ENCODE measurements at regions not wholly inside any gene's neighbourhood (a gene's known extent, or its start where the extent isn't known, plus 50 kb on each side); places are given as distances from the start of the nearest gene placed in this dataset.

DNA sequence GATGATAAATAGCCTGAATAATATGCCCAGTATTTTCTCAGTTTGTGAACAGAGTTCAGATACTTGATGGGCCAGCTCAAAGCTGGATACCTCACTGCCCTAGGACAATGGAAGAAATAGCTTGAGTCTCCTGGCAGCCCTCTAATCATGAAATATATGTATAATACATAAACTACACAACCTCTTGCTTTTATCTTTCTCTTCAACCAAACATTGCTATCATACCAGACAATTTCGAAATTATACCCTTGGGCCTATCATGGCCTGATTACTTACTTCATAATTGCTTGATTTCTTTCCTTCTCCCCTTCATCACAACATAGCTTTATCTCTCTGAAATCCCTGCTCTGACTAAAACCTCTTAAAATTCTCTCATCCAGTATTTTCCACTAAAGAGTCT lies 1144.9 kb upstream of the C9orf72 start:
- H3K56ac ChIP-seq (ENCODE audit: insufficient read length, low read depth, low read length): no peak overlapping the region
- H4K8ac ChIP-seq (replicated peaks; ENCODE audit: insufficient read length, low read depth, low read length): no peak overlapping the region
- no peaks in the 10 kb centered on the region for H3K27me3 ChIP-seq (ENCODE audit: insufficient read depth, low read length)
- H2BK12ac ChIP-seq (ENCODE audit: insufficient read length, low read depth, low read length): no peak overlapping the region
- no peak overlapping the region for H2BK120ac ChIP-seq (ENCODE audit: low read depth, low read length, poor library complexity, severe bottlenecking)
- H2AK5ac ChIP-seq (ENCODE audit: insufficient read length, low read length): no peak overlapping the region
- no peak overlapping the region for H2BK15ac ChIP-seq (ENCODE audit: low read depth, low read length)
- no peak overlapping the region for H3K18ac ChIP-seq (ENCODE audit: insufficient read length, low read depth, low read length)
- no peak overlapping the region for H3K9ac ChIP-seq (ENCODE audit: extremely low read depth, insufficient read length, low read length)
- no peak overlapping the region for H3K4me3 Mint-ChIP-seq
- H3K14ac ChIP-seq (ENCODE audit: insufficient read depth, low read length): no peak overlapping the region
- no peak overlapping the region for H3K27ac Mint-ChIP-seq
- H3T11ph ChIP-seq (ENCODE audit: low read length): no peak overlapping the region
- H4K20me1 ChIP-seq (ENCODE audit: control insufficient read depth, insufficient read depth, insufficient read length): no peaks in the 10 kb centered on the region
- no peaks in the 10 kb centered on the region for H3K9me3 Mint-ChIP-seq
- no peak overlapping the region for H2BK20ac ChIP-seq (ENCODE audit: low read depth, low read length, poor library complexity, severe bottlenecking)
- H3K79me2 ChIP-seq (ENCODE audit: insufficient read depth, low read length): no peaks in the 10 kb centered on the region
- H3K23me2 ChIP-seq (ENCODE audit: insufficient read length, low read depth, low read length, poor library complexity, severe bottlenecking): no peaks in the 10 kb centered on the region
- TF ChIP-seq, protein P1, sequence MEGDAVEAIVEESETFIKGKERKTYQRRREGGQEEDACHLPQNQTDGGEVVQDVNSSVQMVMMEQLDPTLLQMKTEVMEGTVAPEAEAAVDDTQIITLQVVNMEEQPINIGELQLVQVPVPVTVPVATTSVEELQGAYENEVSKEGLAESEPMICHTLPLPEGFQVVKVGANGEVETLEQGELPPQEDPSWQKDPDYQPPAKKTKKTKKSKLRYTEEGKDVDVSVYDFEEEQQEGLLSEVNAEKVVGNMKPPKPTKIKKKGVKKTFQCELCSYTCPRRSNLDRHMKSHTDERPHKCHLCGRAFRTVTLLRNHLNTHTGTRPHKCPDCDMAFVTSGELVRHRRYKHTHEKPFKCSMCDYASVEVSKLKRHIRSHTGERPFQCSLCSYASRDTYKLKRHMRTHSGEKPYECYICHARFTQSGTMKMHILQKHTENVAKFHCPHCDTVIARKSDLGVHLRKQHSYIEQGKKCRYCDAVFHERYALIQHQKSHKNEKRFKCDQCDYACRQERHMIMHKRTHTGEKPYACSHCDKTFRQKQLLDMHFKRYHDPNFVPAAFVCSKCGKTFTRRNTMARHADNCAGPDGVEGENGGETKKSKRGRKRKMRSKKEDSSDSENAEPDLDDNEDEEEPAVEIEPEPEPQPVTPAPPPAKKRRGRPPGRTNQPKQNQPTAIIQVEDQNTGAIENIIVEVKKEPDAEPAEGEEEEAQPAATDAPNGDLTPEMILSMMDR (conservative IDR thresholded peaks at IDR 0.05): no peak
- H4K91ac ChIP-seq (ENCODE audit: insufficient read length, low read depth, low read length): no peak overlapping the region
- no peaks in the 10 kb centered on the region for H3K9me3 ChIP-seq (ENCODE audit: control insufficient read depth, low read depth, low read length)
- no peaks in the 10 kb centered on the region for H3K79me1 ChIP-seq (ENCODE audit: insufficient read depth, low read depth, low read length, poor library complexity, severe bottlenecking)
- no peak overlapping the region for H3K27ac ChIP-seq (ENCODE audit: insufficient read length, low read depth, low read length)
- H3K23ac ChIP-seq (ENCODE audit: insufficient read length, low read depth, low read length): no peak overlapping the region
- no peak overlapping the region for H3K4me2 ChIP-seq (ENCODE audit: insufficient read depth, insufficient read length, low read length)
- DNase-seq: no peak
- H4K5ac ChIP-seq (ENCODE audit: insufficient read length, low read depth, low read length): no peak overlapping the region
- no peaks in the 10 kb centered on the region for H3K36me3 Mint-ChIP-seq (ENCODE audit: insufficient read depth in 1 of 3, low read depth in 3 of 3)
- no peaks in the 10 kb centered on the region for H3K4me1 ChIP-seq (ENCODE audit: insufficient read depth, low read length)
- no peak overlapping the region for H3K4ac ChIP-seq (ENCODE audit: low read depth, low read length)
- no peak overlapping the region for H2BK5ac ChIP-seq (ENCODE audit: insufficient read length, low read length)
- H2AFZ ChIP-seq (ENCODE audit: low read length): no peak overlapping the region
- no peaks in the 10 kb centered on the region for H3K27me3 Mint-ChIP-seq (ENCODE audit: low read depth)
- H3K4me1 Mint-ChIP-seq: no peaks in the 10 kb centered on the region
- WGBS (ENCODE audit: extremely low coverage, insufficient read length, low lambda C conversion rate): no CpG with 5 or more reads among the region's 1 CpG

All from H9 (cell line).